Skeletal muscle cell (primary cell): ENCODE measurements at regions not wholly inside any gene's neighbourhood (a gene's known extent, or its start where the extent isn't known, plus 50 kb on each side); places are given as distances from the start of the nearest gene placed in this dataset.
"Not testable (repeated sequence)": the region's sequence is repeated elsewhere in the genome, so short reads cannot be mapped to it uniquely, and the experiment has no call there.

Experiments
- DNase-seq: peaks from one replicate; pipeline ENCODE4 v3.0.0-alpha.2; 2010; ENCODE audit warnings: low read depth
- H3K4me3 ChIP-seq: 2 replicates; pipeline ENCODE4 v1.5.1; 2011; ENCODE audit warnings: low read depth, mild to moderate bottlenecking, control low read depth, low read length, moderate library complexity

DNA sequence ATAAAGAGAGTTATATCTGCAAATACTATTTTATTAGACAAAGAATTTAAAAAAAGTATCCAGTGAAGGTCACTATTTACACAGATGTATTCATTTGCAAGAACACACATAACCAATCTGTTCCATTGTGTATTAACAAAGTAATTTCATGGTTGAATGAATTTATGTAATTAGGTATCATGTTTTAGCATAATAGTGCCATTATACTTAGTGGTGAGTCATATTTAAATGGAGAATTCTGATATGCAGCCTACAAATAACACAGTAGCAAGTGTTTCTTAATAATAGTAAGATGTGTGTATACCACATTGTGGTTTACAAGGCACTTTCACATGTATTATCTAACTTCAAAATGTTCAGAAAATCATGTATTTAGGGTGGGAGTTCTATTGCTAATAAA, 1028.5 kb upstream of the ACO1 start:
- no peak overlapping the region for H3K4me3 ChIP-seq
- no peak for DNase-seq

DNA sequence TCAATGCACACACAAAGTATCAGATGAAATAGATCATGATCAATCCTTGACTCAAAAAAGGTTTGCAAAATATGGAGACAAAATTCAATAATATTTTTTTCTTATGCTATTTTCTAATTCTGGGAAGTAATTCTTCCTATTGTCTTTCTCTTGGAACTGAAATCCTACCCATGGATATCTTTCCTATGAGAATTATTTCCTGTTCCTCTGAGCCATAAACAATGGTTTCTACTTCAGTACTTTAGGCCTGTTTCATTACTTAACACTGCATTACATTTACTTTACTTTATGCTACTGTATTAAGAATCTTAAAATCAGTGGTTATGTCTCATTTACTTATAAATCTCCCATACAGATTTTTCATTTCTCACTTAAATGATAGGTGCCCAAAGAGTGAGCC, 1025.4 kb upstream of the ACO1 start:
- no peak for DNase-seq
- H3K4me3 ChIP-seq: no peak overlapping the region

DNA sequence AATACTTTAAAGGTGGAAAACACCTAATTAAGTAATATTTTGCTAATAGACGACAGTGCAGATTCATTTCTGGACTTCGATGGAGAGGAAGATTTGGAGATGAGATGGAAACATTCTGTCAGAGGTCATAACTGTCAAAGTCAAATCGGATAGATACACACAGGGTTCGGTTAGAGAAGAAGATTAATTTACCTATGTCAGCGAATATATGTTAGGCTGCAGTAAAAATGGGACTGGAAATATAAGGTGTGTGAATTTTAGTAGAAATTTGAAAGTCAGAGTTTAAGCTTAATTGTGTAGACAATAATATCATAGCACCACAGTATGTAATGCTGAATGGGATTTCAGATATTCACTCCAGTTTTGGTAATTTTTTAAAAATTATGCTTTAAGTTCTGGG, 1020.3 kb upstream of the ACO1 start:
- H3K4me3 ChIP-seq: no peak overlapping the region
- no peak for DNase-seq

DNA sequence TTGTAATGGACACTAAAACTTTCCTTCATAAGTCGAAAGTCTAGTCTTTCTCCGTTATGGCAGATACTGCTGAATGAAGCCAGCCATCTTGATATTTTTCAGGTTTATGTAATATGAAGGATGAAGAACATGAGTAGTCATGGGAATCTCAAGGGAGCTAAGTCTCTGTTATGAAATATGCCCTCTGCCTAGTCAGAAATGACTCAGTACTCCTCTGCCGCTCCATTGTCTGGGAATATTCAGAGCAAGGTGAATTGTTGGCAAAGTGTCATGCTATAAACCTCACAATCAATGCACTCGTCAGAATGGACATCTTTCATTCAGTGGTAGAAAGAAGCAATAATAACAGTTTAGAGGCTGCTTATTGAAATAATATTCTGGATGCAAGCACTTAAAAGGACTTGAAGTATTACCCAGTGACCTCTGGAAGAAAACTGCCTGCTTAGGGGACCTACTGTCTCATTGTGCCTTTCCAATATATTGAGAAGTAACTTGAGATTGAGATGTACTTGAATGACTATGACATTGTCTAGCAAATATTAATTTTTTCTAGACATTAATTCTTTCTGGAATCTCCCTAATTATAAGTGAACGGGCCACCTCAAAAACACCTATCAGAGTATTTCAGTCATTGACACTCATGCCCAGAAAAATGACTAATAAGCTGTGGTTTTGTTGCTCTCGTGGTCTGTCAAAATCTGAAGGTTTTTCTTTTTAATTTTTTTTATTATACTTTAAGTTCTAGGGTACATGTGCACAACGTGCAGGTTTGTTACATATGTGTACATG, 1011.5 kb upstream of the ACO1 start:
- H3K4me3 ChIP-seq: no peak overlapping the region
- DNase-seq: peak; percentile 18

DNA sequence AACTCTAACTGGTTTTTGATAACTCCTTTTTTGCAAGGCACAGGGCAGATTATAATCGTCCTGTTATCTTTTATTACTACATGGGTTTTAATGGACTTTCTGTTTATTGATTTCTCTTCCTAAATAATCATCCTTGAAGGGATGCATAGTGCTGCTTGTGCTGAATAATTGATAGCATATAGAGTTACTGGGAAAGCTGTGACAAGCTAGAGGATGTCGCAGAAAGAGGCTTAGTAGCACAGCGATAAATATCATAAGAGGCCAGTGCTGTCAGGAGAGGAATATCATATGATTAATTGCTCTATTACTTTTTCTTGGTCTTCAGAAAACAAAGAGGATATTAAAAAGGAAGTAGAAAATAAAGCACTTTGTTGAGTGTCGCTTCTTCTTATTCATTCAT, 1007.1 kb upstream of the ACO1 start:
- no peak for DNase-seq
- H3K4me3 ChIP-seq: no peak overlapping the region

DNA sequence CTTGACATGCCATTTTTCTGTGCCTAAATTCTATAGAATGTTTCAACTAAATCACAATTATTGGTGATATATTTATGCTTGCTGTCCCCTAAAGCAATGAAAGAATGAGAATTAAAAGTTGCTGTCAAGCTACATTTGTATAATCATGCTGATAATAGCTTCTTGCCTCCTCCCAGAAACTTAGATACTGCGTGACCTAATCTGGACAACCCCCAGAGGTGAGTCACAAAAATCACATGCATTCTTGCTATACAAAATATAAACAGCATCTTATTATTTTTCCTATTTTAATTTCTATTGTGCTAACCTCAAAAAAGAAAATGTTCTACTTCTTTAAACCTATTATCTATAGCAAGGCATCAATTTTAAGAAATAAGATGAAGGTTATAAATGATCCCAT, 995.8 kb upstream of the ACO1 start:
- H3K4me3 ChIP-seq: no peak overlapping the region
- DNase-seq: no peak

DNA sequence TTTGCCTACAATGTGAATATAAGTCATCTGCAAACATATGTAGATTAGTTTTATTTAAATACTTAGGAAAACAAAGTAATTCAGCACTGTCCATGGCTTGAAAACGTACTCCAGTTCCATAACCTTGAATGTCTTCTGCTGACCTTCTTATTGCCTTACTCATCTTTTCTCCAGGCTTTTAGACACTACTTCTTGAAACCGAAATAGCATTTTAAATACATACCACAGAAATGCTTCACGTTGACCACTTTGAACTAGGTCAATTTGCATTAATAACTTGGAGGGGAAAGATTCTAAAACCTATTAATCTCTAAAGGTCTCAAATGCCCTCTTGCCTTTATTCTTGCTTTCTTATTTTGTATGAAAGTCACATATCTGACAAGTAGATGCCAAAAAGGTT, 995.4 kb upstream of the ACO1 start:
- no peak overlapping the region for H3K4me3 ChIP-seq
- no peak for DNase-seq

DNA sequence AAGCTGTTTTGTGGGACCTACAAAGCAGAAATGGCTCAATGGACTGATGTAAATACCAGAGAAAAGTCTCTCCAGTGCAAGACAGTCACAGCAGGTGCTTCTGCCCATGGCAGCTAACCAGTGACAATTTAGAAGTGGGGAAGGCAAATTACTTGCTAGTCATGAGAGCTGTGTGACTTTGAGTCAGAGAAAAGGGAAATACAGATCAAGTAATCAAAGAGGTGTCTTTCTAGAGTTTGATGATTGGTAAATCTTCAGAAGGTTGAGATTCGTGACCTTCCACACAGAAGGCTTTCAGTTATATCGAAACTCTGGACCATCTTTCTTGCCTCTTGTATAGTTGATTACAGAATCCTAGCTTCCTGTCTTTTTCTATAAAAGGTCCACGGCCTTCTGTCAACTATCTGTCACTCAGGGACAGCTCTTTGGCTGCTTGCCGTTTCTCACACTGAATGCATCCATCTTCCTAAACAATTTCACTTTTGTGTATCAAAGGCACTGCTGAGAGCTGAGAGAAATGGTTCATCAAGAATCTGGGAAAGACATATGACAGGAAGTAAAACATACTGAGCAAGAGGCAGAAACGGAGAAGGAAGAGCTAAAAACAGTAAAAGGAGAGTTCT, 993.9 kb upstream of the ACO1 start:
- H3K4me3 ChIP-seq: no peak overlapping the region

DNA sequence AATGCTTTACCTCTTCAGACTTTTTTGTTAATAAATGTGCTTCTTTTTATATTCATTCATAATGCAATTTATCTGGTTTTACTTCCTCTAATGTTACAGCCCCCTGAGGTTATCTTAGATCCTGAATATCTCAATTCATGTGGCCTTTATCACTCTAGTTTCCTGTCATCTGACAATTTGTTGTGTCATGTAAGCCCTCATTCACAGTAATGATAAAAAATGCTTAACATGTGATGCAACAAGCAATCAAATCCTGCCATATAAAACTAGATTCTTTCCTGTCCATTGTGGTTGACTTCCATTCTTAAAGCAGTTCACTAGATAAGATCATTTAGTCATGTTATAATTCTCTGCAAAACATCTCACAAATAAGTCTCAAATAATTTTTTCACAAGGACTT, 991.2 kb upstream of the ACO1 start:
- no peak overlapping the region for H3K4me3 ChIP-seq
- DNase-seq: no peak

More for the DNA sequence above, 993.9 kb upstream of the ACO1 start:
- no peak for DNase-seq

DNA sequence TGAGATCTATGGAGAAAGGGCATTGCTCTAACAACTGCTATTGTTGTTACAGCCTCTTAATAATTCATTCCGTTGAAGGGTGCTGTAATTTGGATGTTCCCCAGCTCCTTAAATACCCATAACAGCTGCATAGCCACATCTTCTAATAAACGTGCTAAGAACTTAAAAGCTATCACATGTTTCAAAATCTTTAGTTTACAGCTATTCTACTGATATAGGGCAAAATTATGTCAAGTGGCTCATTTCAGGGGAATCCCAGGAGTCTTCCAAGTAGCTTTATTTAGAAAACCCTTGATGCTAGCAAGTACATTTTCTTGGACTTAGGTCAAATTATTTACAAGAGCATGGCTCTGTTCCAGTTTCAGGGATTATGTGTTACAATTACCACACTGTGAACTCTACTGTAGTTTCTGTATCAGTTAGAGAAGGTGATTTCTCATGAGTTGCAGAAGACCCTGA, 990.4 kb upstream of the ACO1 start:
- DNase-seq: peak; percentile 78
- H3K4me3 ChIP-seq: no peak overlapping the region

DNA sequence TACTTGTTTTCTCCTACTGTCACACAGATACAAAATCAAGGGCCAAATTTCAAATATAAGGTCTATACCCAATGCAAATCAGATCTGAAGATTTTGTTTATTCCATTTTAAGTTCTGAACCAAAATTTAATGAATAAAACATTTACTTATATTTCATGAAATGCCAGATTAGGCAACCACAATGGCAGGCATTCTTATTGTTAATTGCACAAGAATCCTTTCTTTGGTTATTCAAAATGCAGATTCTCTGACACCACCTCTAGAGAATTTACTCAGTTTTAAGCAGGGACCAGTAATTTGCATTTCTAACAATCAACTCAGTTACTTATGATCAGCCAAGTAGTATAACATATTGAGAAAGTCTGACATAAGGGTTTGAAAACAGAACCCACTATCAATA, 972.4 kb upstream of the ACO1 start:
- no peak overlapping the region for H3K4me3 ChIP-seq
- DNase-seq: no peak

DNA sequence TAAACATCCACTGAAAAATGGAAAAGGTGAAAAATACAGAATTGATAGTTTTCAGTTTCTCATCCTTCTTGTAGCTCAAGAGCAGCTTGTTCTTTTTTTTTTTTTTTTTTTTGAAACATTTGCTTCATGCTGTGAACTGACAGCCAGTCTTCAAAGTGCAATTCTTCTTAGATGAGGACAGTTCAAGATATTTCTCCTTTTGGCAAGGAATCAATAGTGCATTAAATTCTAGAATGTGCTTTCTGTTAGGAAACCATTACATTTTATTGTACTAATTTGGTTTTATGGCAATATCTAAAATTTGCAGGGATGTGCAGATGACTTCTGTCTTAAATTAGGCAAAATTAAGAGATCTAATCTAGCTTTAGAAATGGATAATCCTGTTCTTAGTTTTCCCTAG, 969.3 kb upstream of the ACO1 start:
- H3K4me3 ChIP-seq: no peak overlapping the region
- no peak for DNase-seq

DNA sequence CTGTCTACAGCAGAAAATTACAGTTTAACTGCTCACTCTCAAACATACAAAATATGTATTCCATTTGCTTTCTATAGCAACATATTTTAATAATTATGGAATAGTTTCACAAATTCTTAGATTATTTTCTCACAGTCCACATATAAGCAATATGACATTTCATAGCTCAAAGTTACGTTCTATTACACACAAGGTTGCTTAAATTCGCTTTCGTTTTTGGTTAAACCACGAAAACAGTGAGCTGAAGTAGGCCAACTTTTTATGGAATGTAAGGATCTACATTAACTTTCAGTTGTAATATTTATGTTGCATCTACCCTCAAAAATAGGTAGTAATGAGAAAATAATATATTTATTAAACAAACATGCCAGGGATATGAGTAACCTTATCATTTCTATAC, 966.0 kb upstream of the ACO1 start:
- DNase-seq: no peak
- no peak overlapping the region for H3K4me3 ChIP-seq

DNA sequence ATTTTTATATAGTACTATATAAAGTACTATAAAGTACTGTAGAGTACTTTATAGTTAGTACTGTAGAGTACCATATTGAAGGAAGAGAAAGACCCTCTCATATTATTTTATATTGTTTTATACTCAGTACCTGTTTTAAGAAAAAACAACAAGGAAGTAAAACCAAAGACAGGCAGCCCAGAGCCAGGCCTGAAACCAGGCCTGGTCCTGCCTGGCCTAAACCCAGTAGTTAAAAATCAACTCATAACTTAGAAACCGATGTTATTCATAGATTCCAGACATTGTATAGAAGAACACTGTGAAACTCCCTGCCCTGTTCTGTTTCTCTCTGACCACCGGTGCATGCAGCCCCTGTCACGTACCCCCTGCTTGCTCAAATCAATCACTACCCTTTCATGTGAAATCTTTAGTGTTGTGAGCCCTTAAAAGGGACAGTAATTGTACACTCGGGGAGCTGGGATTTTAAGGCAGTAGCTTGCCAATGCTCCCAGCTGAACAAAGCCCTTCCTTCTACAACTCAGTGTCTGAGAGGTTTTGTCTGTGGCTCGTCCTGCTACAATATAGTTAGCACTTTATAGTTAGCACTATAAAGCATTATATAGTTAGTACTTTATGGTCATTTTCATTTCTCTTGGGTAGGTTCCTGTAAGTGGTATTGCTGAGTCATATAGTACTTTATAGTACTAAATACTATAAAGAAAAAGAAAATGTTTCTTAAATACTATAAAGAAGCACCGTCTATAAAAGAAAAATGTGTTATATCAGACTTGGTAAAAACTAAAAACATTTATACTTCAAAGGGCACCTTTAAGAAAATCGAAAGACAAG, 940.6 kb upstream of the ACO1 start:
- H3K4me3 ChIP-seq, DNase-seq: not testable (repeated sequence)

DNA sequence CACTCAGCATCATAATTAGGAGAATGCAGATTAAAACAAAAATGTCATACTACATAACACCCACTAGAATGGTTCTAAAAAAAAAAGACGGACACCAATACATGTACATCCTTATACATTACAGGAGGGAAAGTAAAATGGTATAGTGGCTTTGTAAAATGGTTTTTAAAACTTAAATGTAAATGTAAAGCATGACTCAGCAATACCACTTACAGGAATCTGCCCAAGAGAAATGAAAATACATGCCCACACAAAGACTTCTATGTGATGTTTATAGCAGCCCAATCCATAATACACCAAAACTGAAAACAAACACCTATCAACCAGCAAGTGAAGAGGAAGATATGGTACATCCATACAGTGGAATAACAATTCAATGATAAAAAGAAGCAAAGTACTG, 939.1 kb upstream of the ACO1 start:
- H3K4me3 ChIP-seq: no peak overlapping the region
- DNase-seq: no peak

DNA sequence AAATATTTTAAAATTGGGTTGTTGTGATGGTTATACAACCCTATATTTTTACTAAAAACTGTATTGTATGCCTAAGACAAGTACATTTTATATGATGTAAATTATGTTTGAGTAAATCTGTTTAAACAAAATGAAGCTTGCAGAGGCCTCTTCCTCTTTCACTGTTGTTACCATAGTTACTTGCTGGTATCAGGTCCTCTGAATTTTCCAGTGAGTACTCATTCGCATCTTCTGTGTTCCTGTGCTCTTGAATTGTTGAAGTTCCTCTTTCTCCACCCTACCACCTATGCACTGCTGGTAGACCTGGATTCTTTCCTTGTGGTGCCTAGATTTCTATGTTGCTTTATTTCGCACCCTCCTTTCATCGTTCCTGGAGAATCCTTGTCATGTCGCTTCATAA, 938.5 kb upstream of the ACO1 start:
- H3K4me3 ChIP-seq: no peak overlapping the region
- DNase-seq: no peak

DNA sequence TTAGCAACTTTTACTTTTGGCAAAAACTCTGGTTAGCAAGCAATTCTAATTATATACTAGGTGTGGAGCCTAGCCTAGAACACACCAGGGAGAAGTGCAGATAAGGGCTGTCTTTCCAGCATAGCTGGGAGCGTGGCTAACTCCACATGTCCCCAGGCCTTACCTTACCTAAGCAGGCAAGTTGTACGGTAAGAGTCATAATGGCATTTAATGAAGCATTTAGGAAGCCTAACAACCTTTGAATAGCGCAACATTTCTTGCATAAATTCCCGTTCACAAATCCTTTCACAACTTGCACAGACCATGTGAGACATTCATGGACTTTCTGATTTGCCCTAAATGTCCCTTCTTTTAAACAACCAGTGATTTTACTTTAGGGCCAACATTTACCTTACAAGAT, 917.4 kb upstream of the ACO1 start:
- DNase-seq: no peak
- H3K4me3 ChIP-seq: no peak overlapping the region

DNA sequence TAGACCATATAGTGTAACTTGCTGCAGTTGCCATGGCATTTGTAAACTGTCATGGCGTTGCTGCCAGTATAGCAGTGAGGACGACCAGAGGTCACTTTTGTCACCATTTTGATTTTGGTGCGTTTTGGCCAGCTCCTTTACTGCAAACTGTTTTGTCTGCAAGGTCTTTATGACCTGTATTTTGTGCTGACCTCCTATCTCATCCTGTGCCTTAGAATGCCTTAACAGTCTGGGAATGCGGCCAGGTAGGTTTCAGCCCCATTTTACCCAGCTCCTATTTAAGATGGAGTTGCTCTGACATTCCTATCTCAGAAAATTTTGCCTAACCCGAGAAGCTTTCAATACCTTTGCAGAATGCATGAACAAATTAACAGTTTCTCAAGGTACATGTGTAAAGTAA, 914.4 kb upstream of the ACO1 start:
- H3K4me3 ChIP-seq: no peak overlapping the region
- no peak for DNase-seq

DNA sequence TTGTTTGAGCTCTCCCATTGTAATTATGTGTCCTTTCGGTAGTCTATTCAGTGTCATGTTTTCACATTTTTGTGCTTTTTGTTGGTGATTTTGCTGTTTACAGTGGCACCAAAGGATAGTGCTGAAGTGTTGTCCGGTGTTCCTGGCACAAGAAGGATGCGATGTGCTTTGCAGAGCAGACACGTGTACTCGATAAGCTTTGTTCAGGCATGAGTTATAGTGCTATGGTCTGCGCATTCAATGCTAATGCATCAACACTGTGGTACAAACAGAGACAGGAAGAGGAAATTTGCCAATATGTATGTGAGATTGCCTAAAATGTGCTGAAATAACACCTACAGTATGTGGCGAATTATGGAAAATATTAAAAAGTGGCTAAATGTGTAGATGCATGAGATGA, 913.4 kb upstream of the ACO1 start:
- no peak for DNase-seq
- no peak overlapping the region for H3K4me3 ChIP-seq

DNA sequence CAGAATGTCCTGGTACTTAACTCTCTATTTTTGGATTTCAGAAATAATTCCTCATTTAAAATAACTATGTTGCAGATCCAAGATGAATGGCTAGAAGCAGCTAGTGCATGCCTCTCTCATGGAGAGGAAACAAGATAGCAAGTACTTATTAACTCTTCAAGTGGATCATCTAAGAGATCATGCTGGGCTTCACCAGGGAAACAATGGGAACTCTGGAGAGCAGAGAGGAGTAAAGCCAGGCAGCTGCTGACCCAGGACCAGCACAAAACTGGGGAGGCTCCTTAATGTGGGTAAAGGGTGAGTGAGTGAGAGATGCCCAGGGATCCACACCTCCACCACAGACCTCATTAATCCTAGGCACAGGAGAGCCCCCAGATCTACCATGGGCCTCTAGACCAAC, 897.8 kb upstream of the ACO1 start:
- no peak for DNase-seq
- H3K4me3 ChIP-seq: no peak overlapping the region
